NCI-H510A (cell line): ENCODE measurements at regions not wholly inside any gene's neighbourhood (a gene's known extent, or its start where the extent isn't known, plus 50 kb on each side); places are given as distances from the start of the nearest gene placed in this dataset.
"Not testable (repeated sequence)": the region's sequence is repeated elsewhere in the genome, so short reads cannot be mapped to it uniquely, and the experiment has no call there.

Experiments used
- DNase-seq: peaks from one replicate; lab custom pipeline; 2025; lab: John Stamatoyannopoulos, UW

DNA sequence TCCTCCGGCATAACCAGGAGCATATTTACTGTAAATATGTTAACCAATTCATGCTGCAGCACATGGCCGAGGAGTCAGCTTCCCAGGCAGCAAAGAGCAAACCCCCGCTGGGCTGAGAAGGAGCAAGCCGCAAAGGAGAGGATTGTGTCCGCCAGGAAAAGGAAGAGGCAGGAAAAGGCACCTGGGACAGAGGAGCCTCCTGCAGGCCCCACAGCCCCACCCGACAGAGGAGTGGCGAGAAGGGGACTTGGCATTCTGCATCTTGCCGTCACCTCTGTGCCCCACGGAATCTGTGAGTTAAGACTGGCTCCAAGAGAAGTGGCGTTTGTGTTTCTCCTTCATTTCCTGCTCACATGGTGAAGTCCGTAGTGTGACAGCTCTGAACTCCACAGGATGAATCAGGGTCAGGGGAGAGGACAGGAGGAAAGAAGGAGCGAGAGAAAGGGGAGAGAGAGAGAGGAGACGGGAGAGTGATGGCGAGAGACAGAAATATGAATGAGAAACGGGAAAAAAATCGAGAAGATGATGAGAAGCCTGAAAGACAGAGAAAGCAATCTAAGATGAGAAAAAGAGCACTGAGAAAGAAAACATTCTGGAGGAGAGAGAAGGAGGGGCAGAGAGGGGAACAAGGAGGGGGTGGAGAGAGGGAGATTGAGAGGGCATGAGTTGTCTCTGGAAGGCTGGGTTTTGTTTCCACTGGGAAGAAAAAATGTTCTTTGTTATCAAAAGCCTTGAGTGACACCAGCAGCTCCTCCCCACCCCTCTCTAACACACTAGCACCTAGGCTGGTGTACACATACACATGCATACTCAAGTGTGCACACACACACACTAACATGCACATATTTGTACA, 489.6 kb downstream of the MN1 start:
- no peak for DNase-seq

DNA sequence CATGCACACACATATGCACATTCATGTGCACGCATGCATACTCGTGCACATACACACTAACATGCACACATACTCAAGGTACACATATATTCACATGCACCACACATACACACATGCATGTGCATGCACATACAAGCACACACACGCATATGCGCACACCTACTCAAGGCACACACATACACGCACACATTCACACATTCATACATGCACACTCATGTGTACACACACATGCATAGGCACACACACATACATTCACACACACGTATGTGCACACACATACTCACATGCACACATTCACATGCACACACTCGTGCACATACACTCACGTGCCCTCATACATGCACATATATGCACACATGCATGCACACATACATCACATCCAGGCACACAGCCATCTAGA, 489.0 kb downstream of the MN1 start:
- DNase-seq = no peak

DNA sequence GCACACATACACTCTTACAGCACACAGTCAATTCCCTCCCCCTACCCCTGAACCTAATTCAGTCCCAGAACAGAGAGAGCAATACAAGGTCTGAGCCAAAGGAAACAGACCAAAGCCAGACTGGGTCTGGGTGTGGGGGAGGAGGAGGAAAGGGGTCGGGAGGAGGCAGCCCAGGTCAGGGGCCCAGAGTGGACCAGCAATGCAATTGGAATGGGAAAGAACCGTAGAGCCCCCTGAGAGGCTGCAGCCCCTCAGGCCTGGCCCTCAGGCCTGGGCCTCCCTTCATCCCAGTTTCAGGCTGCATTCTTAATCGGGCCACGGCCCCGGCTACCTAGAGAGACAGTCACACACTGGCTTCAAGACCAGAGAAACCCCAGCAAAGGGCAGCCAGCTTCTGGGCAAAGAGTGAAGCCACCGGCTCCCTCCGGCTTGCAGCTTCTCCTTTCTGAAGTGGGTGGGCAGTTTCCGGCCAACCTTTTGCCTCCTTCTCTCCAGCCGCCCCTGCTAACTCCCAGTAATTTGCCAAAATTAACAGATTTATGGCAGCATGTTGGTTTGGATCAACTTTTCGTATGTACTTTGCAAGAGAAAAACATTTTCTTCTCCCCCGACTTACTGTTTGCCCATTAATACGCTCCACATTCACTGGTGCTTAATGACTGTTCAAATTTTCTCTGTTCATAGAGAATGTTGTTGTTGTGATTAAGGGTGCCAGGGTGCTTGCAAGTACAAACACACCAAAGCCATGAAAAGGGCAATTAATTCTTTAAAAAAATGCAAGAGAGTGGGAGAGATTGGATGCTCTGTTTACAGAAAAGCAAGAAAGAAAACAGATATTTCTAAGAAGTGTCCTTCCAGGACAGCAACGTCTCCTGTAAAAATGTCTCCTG, 488.3 kb downstream of the MN1 start:
- no peak for DNase-seq

DNA sequence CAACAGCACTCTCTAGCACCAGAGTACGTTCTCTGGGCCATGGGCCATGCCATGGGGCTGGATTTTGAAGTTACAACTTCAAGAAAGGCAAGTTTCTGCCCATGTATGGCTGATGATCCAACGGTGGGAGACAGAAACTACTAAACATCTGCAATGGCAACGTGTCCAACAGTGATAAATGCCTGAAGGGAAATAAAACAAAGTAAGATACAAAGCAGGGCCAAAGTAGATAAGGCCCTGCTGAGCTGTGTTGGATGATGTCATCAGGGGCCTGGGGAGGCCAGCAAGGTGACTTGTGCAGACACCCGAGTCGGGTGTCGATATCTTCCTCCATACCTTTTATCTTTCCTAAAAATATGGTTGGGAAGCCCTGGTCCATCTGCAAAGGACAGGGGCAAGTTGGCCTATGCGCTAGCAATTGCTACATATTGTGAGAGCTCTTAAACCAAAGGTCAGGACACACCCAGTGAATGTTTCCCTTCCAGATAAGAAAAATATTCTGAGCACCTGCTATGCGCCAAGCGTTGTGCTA, 487.2 kb downstream of the MN1 start:
- no peak for DNase-seq

DNA sequence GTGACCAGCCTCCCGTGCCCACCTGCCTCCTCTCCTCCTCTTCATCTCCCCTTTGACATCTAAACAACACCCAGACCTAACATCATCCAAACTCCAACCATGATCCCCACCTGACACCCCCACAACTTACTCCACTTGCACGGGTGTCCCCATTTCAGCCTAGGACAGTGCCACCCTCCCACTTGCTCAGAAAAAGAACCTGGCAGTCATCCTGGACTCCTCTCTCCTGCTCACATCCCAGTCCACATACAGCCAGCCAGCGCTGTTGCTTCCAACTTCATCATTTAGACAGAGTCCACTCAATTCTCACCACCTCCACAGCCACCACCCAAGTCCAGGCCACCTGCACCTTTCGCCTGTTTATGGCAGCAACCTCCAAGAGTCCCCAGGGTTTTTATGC, 485.7 kb downstream of the MN1 start:
- DNase-seq = no peak

DNA sequence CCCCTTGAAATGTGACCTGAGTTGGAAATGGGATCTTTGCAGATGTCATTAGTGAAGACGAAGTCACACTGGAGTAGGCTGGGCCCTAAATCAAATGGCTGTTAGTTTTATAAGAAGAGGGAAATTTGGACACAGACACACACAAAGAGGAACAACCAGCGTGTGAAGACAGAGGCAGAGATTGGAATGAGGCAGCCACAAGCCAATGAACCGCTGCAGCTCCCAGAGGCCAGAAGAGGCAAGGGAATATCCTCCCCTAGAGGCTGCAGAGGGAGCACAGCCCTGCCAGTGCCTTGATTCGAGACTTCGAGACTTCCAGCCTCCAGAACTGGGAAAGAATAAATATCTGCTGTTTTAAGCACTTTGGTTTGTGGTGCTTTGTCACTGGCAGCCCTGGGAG, 484.5 kb downstream of the MN1 start:
- DNase-seq = no peak

DNA sequence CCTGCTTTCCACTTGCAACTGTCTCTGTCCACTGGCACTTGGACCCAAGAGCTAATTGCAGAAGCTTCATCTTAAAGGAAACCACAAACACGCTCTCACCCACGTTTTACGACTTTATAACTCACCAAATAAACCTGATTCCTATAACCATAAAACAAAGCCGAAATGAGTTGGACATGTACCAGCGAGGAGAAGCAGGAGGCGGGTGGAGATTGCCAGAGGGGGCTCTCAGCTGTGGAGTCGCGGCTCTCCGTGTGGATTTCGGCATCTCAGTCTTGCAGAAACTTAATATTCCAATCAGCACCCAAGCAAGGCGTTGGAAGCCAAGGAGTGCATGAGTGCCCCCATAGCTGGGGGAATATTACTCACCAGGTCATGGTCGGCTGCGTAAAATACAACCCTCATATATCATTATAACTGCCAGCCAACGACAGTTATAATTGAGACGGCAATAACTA, 483.6 kb downstream of the MN1 start:
- DNase-seq = no peak

DNA sequence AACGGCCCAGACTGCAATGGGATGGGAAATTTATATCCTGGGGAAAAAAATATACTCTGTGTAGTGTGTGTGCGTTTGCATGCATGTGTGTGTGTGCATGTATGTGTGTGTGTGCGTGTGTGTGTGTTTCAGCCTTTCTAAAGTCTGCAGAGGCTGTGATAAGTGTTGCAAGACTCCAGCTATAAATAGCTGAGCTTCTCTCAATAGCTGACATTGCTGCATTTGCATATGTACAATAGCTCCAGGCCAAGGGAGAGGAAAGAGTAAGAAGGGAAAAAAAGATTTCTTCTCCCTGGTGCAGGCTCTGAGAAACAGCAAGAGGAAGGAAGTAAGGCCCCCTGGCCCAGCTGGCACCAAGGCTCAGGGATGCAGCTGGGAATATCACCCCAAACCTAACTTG, 483.0 kb downstream of the MN1 start:
- no peak for DNase-seq

DNA sequence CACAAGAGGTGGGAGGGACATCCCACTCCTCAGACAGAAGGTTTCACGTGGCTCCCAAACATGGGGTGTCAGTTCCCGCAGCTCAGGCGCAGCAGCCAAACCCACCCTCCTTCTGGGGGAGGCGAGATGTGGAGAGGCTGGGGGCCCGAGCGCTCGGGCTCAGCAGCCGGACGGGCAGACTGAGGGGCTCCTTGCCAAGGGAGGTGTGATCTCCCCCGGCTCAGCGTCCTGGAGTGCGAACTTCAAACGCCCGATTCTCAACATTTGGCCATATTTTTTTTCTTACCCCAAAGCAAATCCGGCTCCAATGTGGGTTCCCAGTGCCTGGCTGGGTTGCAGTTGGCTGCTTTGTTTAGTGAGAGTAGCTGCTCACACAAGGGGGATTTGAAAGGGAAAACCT, 477.9 kb downstream of the MN1 start:
- DNase-seq = no peak

DNA sequence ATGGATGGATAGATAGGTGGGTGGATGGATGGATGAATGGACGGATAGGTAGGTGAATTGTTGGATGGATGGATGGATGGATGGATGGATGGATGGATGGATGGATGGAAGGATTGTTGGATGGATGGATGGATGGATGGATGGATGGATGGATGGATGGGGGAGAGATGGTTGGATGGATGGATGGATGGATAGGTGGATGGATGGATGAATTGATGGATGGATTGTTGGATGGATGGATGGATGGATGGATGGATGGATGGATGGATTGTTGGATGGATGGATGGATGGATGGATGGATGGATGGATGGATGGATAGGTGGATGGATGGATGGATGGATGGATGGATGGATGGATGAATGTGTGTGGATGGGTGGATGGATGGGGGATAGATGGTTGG, 476.6 kb downstream of the MN1 start:
- DNase-seq = not testable (repeated sequence)

DNA sequence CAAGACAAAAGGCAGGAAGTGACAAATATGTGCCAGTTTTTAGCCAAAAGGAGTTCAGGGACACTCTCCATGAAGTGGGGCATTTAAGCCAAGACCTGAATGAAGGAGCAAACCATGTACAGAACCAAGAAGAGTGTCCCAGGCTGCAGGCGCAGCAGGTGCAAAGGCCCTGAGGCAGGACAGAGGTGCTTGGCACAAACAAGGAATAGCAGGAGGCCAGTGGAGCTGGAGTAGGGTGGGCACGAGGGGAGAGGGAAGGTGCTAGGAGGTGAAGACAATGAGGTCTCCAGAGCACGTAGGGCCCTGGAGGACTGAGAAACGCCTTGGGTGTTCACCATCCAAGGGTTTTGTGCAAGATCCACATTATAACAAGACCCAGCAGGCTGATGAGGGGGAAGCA, 474.1 kb downstream of the MN1 start:
- no peak for DNase-seq

DNA sequence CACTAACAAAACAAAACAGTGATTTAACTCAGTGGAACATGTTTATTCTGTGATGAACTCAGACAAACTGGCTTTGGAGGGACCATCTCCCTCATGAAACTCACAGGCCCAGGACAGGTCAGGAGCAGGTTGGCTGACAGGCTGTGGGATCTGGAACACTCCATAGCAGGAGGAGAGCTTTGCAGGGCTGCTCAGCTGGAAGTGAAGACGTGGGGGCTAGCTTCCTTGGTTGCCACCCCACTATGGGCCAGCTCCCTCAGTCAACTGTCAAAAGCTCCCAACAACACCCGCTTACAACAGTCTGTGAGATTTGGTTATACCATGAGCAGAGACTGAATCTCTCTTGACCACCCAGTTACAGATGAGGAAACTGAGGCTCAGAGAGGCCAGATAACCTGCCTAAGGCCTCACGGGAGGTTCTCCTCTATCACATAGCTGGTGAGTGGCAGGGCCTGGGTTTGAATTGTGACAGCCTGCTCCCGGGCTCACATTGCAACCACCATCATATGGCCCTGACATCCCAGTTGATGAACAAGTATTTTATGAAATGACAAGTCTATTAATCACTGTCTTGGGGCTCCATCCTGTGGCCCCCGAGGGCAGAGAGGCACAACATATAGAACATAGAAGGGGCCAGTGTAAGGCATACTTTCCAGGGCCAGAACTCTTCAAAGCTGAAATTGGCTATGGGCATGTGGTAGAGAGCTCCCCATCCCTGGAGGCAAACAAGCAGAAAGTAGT, 473.4 kb downstream of the MN1 start:
- DNase-seq = no peak

DNA sequence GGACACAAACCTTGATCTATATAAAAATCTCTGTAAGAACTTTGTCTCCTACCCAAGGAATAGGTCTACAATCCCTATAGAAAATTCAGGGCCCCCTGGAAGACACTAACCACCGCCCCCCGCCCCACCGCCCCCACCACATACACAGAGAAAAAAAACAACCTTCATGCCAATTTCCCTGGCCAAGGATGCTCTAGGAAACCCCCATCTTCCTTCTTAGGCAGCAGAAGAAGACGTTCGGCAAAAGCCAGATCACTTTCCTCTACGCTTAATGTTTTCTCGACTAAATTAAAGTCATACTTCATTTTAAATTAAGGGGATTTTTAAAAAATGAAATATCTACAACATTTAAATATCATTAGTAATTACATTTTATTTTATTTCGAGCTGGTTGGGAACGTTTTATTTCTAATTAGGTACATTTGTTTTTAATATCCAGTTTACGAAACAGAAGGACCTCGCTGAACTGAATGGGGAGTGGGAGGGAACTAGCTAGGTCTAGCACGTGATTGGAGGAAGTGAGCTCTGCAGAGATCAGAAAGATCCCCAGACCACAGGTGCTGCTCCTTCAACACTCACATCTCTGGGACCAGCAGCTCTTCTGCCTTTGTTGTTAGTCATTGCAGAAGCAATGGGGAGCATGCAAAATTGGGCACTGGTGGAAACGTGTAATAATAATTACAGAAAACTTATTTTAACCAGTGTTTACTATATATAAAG, 472.3 kb downstream of the MN1 start:
- no peak for DNase-seq

DNA sequence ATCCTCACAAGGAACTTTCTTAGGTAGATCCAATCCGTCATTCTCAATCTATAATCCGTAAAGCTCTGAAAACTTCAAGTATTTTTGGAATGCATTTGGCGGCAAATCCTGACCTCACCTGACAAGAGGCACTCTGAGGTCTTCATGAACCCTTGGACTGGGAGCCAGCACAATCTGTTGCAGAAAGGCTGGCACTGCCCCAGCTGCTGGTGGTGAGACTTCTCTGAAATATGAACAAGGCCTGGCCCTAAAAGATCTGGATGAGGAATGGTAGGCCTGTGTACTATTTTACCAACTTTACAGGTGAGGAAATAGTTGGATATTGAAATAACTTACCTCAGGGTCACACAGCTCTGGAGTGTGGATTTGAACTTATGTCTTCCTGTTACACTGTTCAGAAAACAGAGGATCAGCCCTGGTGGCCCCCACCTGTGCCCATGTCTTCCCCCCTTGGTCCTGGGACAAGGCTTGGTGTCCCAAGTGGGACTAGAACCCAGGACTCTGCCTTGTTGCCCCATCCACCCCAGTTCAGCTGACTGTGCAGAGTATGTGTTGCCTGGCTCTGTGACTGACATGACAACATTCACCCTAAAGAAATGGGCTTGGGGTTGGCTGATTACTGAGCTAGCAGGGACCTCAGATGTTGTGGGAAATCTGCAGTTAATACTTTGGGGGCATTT, 471.4 kb downstream of the MN1 start:
- DNase-seq = no peak

DNA sequence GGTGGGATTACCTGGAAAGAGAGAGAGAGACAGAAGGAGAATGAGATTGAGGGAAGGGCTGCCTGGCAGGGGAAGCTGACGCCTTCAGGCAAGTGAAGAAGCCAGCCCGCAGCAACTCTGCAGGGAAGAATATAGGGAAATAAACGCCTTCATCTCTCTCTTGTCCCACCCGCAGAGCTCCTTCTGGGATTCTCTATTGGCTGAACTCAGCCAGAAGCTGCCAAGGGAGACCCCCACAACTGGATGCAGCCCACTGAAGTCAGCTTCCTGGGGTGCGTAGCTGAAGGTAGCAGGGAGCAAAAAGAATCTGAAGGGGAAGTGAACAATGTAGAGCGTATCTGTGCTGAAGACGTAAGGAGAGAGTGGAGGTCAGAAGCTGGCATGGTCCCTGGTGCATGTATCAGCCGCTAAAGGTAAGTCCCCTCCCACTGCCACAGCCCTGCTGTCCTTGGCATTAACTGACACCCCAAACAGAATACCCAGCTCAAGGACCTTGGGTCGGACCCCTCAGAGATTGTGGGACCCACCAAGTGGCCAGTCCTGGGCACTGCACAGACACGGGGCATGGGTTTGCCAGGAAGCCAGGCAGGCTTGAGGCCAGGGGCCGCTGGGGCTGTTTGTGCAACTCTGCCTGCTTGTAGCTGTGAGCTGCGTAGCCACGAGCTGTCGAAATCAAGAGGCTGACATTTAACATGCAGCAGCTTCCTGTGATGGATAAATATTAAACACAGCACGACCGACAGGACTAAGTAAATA, 469.9 kb downstream of the MN1 start:
- no peak for DNase-seq

DNA sequence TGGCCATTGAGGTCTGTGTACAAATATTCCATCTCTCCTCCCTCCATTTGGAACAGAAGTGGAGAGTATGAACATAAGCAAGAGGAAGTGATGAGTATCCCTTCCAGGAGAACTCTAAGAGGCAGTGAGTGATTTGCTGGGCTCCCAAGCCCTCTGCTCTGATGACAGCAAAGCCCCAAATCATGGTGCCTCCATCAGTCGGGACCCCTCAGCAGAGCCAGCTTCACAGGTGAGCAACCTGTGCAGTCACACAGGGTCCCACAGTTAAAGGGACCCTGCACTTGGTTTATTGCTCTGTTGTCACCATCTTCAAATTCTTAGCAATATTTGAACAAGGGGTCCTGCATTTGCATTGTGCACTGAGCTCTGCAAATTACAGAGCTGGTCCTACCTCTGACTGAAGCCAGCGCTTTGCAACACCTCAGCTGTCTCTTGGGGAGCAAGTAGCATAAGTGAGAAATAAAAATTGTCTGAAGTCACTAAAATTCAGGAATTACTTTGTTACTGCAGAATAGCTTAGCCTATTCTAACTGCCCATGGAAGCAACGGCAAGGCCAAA, 466.4 kb downstream of the MN1 start:
- no peak for DNase-seq

DNA sequence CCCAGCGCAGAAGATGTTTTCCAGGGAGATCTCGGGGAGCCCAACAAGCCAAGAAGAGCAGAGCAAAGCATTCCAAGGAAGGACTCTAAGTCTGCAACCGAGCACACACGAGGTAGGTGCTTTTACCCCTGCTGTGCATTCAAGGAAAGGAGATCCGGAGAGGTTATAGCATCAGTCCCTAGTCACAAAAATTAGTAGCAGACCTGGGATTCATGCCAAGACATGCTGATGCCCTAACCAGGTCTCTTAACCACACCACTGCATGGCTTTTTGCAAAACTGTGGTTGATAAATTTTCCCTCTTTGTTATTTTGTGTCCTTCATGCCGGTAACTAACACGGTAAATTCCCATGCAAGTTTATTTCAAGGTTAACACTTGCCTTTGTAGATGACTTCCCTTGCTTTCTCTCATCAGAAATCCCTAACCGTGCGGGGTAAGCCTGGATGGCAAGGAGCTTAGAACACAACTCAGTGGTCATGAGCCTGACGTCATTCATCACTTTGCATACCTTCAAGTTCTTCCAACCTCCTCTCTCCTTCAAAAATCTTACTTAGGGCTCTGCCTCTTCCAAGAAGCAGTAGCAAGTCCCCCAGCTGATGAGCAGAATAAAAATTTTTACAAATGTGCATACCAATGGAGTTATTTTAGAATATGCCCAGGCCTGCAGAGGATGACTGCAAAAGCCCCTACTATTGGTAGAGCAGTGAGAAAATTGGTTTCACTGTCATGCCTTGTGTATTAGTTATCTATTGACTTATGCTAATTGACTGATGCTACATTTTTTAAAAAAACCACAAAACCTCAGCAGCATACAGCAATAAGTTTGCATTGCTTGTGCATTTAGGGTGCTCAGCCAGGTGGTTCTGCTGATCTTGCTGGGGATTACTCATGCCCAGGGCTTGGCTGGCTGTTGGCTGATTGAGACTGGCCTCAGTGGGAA, 465.1 kb downstream of the MN1 start:
- DNase-seq = no peak

DNA sequence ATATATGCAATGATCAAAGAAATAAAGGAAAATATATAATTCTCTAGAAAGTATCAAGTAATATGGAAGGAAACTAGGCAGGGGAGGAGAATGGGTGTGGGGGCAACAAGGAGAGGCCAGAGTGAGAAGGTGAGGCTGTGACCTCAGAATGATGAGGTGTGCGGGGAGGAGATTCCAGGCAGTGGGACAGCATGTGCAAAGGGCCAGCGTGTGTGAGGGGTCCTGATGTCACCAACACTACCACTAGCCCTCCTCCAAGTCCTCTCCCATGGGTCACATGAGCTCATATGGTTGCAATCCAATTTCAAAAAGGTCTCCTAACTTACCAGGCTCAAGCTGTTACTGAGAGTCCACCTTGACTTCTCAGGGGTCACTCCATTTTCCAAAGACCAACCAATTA, 463.9 kb downstream of the MN1 start:
- DNase-seq = no peak

DNA sequence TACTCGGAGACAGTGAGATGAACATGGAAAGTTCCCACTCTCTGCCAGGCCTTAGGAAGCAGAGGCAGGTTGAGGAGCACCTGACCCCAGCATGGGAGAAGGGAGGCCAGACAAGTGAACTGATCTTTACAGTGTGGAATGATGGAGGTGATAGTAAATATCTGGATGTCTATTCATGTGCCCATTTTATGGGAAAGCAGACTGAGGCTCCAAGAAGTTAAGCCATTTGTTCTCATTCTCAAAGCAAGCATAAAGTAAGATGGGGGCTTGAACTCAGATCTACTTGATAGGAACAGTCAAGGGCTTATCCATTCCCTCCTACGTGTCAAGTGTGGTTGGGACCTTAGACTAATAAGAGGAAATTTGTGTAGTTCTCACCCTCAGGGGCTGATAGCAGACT, 461.5 kb downstream of the MN1 start:
- DNase-seq = no peak
